HepG2 (cell line): ENCODE measurements at regions not wholly inside any gene's neighbourhood (a gene's known extent, or its start where the extent isn't known, plus 50 kb on each side); places are given as distances from the start of the nearest gene placed in this dataset.

Experiments
- ATAC-seq: fragments of 200-7000 bp; cut with Tn5 transposase; 3 replicates; pipeline ENCODE4 v1.9.1; 2020; ENCODE audit warnings: mild to moderate bottlenecking, moderate library complexity
- BruUV-seq: library from RNA; stranded (reverse); fragments of 400-500 nt; replicated peaks from 2 replicates; lab custom pipeline; 2021; lab: Mats Ljungman, UMichigan
- CTCF ChIA-PET: fragments of 300-600 bp; formaldehyde crosslinking; extraction: SDS; loops from one replicate; lab custom pipeline; 2021; ENCODE audit warnings: low total read pairs, inconsistent platforms, low intra/inter-chr PET ratio; lab: Yijun Ruan, JAX
- POLR2A ChIA-PET: fragments of 350-600 bp; sonication (Branson Sonifier 250); formaldehyde crosslinking; loops from one replicate; lab custom pipeline; 2020; ENCODE audit warnings: antibody characterized with exemption, inconsistent platforms; lab: Yijun Ruan, JAX
- DNase-seq: peaks from one replicate; pipeline ENCODE4 v3.0.0-alpha.2; 2015; ENCODE audit warnings: low spot score
- FAIRE-seq: peaks from 3 replicates; lab custom pipeline; 2011; peaks lifted over from hg19 to GRCh38; lab: Jason Lieb, UNC
- H2AFZ ChIP-seq: one replicate; pipeline ENCODE4 v1.6.1; 2011; ENCODE audit warnings: low read length, inconsistent platforms
- H3K27ac ChIP-seq: fragments of 300-600 bp; 3 replicates; pipeline ENCODE4 v1.8.0; 2011; ENCODE audit warnings: mixed run types, mild to moderate bottlenecking, mixed read lengths, low read length, inconsistent platforms; ENCODE audit not compliant: insufficient read depth; ENCODE audit errors: extremely low read length
- H3K27me3 ChIP-seq, 2 experiments: fragments of 200-600 bp in 1 of 2; 2 replicates in 1 of 2; 3 replicates in 1 of 2; pipeline versions ENCODE4 v1.6.0 to v1.8.0; 2011; ENCODE audit warnings: low read length in 2 of 2, mild to moderate bottlenecking in 2 of 2, moderate library complexity in 2 of 2, inconsistent platforms in 1 of 2; ENCODE audit not compliant: insufficient read depth in 2 of 2, control insufficient read depth in 1 of 2
- H3K36me3 ChIP-seq, 2 experiments: fragments of 200-600 bp in 1 of 2; replicated peaks in 1 of 2; 2 replicates in 1 of 2; 3 replicates in 1 of 2; pipeline versions ENCODE4 v1.5.1 to v1.8.0; 2011; ENCODE audit warnings: low read length in 2 of 2, inconsistent platforms in 1 of 2; ENCODE audit not compliant: insufficient read depth in 2 of 2, control insufficient read depth in 1 of 2
- H3K4me1 ChIP-seq: 2 replicates; pipeline ENCODE4 v1.5.1; 2012; ENCODE audit warnings: low read length, inconsistent platforms; ENCODE audit not compliant: insufficient read depth
- H3K4me2 ChIP-seq: 2 replicates; pipeline ENCODE4 v1.6.0; 2011; ENCODE audit warnings: low read depth, low read length, inconsistent platforms
- H3K4me3 ChIP-seq, 3 experiments: fragments of 200-600 bp in 1 of 3; sonication (generic), shearing (Covaris generic) in 1 of 3; replicated peaks in 1 of 3; 2 replicates each; pipeline ENCODE4 v1.5.1; 2011 to 2016; ENCODE audit warnings: low read length in 3 of 3, inconsistent platforms in 2 of 3, low read depth in 2 of 3, mild to moderate bottlenecking in 2 of 3, control low read depth in 1 of 3, mixed read lengths in 1 of 3; ENCODE audit not compliant: insufficient read depth in 1 of 3
- H3K79me2 ChIP-seq: one replicate; pipeline ENCODE4 v1.6.1; 2011; ENCODE audit warnings: low read length, inconsistent platforms; ENCODE audit not compliant: insufficient read depth
- H3K9ac ChIP-seq: 2 replicates; pipeline ENCODE4 v1.6.0; 2011; ENCODE audit warnings: mild to moderate bottlenecking, low read depth, low read length, inconsistent platforms; ENCODE audit not compliant: insufficient read depth
- H3K9me3 ChIP-seq: 2 replicates; pipeline ENCODE4 v1.5.1; 2012; ENCODE audit warnings: mild to moderate bottlenecking, low read length
- H4K20me1 ChIP-seq: 2 replicates; pipeline ENCODE4 v1.6.0; 2011; ENCODE audit warnings: inconsistent platforms, mild to moderate bottlenecking, low read length, moderate library complexity; ENCODE audit not compliant: insufficient read depth
- SMAD1 ChIP-seq: sonication (generic); formaldehyde crosslinking; IDR thresholded peaks from 2 replicates; pipeline ENCODE4 v1.4.0; 2020; ENCODE audit warnings: missing genetic modification reagents, low read depth, mild to moderate bottlenecking, borderline replicate concordance
- SP2 ChIP-seq: sonication (generic); formaldehyde crosslinking; IDR thresholded peaks from 2 replicates; pipeline ENCODE4 v1.5.1; 2020; ENCODE audit warnings: mild to moderate bottlenecking, missing genetic modification reagents
- SSRP1 ChIP-seq: IDR thresholded peaks from 2 replicates; pipeline ENCODE4 v1.6.1; 2016; ENCODE audit warnings: control low read depth
- TEAD2 ChIP-seq: sonication (generic); formaldehyde crosslinking; IDR thresholded peaks from 2 replicates; pipeline ENCODE4 v1.9.0; 2021; ENCODE audit warnings: missing genetic modification reagents
- TFDP2 ChIP-seq: sonication (generic); formaldehyde crosslinking; IDR thresholded peaks from 2 replicates; pipeline ENCODE4 v1.4.0; 2020; ENCODE audit warnings: missing genetic modification reagents
- XRCC5 ChIP-seq: fragments of 200-400 bp; formaldehyde crosslinking; optimal IDR thresholded peaks from 2 replicates; pipeline ENCODE3; 2017; ENCODE audit warnings: mild to moderate bottlenecking, low read length
- ZNF17 ChIP-seq: sonication (generic); formaldehyde crosslinking; IDR thresholded peaks from 2 replicates; pipeline ENCODE4 v1.5.0; 2020; ENCODE audit warnings: mild to moderate bottlenecking, missing genetic modification reagents
- ZNF335 ChIP-seq: sonication (generic); formaldehyde crosslinking; IDR thresholded peaks from 2 replicates; pipeline ENCODE4 v1.4.0; 2020; ENCODE audit warnings: missing genetic modification reagents
- ZNF572 ChIP-seq: sonication (generic); formaldehyde crosslinking; IDR thresholded peaks from 2 replicates; pipeline ENCODE4 v1.5.1; 2020; ENCODE audit warnings: mild to moderate bottlenecking, missing genetic modification reagents
- ZNF772 ChIP-seq: sonication (generic); formaldehyde crosslinking; IDR thresholded peaks from 2 replicates; pipeline ENCODE4 v1.5.0; 2020; ENCODE audit warnings: mild to moderate bottlenecking, missing genetic modification reagents
- WGBS: methylation state at CpG from one replicate; pipeline ENCODE4 v1.1.6; 2017; ENCODE audit warnings: low lambda C conversion rate; 5-methylcytosine and 5-hydroxymethylcytosine counted together
- in situ Hi-C: cut with HindIII; loops from 2 replicates; pipeline ENCODE4 v1.10.0; 2017; ENCODE audit warnings: low pct_unique_long_range_greater_than_20kb; ENCODE audit not compliant: extremely low pct_ligation_motif_present
- intact Hi-C: fragments of 100-400 bp; cut with micrococcal nuclease; formaldehyde crosslinking; loops from one replicate; pipeline ENCODE4 v1.10.0; 2022; ENCODE audit not compliant: unreplicated experiment
- TF ChIP-seq, protein P1 (sequence below): sonication (generic); formaldehyde crosslinking; IDR thresholded peaks from 2 replicates; pipeline ENCODE4 v1.9.0; 2021; ENCODE audit warnings: missing genetic modification reagents, borderline replicate concordance
- TF ChIP-seq, protein P2 (sequence below): IDR thresholded peaks from 2 replicates; pipeline ENCODE4 v1.6.1; 2016

GRCh38 chr11:114972105-114972504 lies 293.8 kb downstream of the NXPE2 start:
- BruUV-seq: no TSS peak
- no peak for ATAC-seq
- CTCF ChIA-PET: no interaction called here

More at GRCh38 chr11:114972105-114972504, 293.8 kb downstream of the NXPE2 start:
- H3K4me2 ChIP-seq: no peak overlapping the region
- H2AFZ ChIP-seq: no peak overlapping the region
- no peak for FAIRE-seq
- H3K9ac ChIP-seq: no peak overlapping the region
- no peaks in the 10 kb centered on the region for H3K36me3 ChIP-seq
- H3K4me1 ChIP-seq: no peaks in the 10 kb centered on the region
- no peaks in the 10 kb centered on the region for H3K79me2 ChIP-seq
- no peak for DNase-seq
- TF ChIP-seq SSRP1 (no peak), ZNF335 (CRISPR knock-in tag) (no peak), XRCC5 (no peak), SMAD1 (CRISPR knock-in tag) (no peak), TFDP2 (CRISPR knock-in tag) (no peak), SP2 (CRISPR knock-in tag) (no peak), ZNF772 (no peak), ZNF17 (CRISPR knock-in tag) (no peak), TEAD2 (CRISPR knock-in tag) (no peak), ZNF572 (CRISPR knock-in tag) (no peak)
- TF ChIP-seq, protein P1, sequence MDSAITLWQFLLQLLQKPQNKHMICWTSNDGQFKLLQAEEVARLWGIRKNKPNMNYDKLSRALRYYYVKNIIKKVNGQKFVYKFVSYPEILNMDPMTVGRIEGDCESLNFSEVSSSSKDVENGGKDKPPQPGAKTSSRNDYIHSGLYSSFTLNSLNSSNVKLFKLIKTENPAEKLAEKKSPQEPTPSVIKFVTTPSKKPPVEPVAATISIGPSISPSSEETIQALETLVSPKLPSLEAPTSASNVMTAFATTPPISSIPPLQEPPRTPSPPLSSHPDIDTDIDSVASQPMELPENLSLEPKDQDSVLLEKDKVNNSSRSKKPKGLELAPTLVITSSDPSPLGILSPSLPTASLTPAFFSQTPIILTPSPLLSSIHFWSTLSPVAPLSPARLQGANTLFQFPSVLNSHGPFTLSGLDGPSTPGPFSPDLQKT (CRISPR knock-in tag): no peak
- TF ChIP-seq, protein P2, sequence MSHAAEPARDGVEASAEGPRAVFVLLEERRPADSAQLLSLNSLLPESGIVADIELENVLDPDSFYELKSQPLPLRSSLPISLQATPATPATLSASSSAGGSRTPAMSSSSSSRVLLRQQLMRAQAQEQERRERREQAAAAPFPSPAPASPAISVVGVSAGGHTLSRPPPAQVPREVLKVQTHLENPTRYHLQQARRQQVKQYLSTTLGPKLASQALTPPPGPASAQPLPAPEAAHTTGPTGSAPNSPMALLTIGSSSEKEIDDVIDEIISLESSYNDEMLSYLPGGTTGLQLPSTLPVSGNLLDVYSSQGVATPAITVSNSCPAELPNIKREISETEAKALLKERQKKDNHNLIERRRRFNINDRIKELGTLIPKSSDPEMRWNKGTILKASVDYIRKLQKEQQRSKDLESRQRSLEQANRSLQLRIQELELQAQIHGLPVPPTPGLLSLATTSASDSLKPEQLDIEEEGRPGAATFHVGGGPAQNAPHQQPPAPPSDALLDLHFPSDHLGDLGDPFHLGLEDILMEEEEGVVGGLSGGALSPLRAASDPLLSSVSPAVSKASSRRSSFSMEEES (CRISPR knock-in tag): no peak
- TF ChIP-seq, all 625 proteins: peak for 0
- H3K27ac ChIP-seq: no peak overlapping the region
- H4K20me1 ChIP-seq: no peaks in the 10 kb centered on the region
- H3K9me3 ChIP-seq: no peaks in the 10 kb centered on the region
- no peak overlapping the region for H3K4me3 ChIP-seq
- 2% methylated on average over 2 of the region's 2 CpGs for WGBS
- intact Hi-C loops (no loop called here), in situ Hi-C loops (no loop called here)
- POLR2A ChIA-PET: no interaction called here
- H3K27me3 ChIP-seq: no peaks in the 10 kb centered on the region
